Spleen (tissue), 7 donors: ENCODE measurements at regions not wholly inside any gene's neighbourhood (a gene's known extent, or its start where the extent isn't known, plus 50 kb on each side); places are given as distances from the start of the nearest gene placed in this dataset.
"Not testable (repeated sequence)": the region's sequence is repeated elsewhere in the genome, so short reads cannot be mapped to it uniquely, and the experiment has no call there.

Experiments
- CTCF ChIP-seq, 11 experiments: fragments of 200-600 bp in 7 of 11; fragments of 450-650 bp in 4 of 11; sonication (generic) in 4 of 11; IDR thresholded peaks in 8 of 11; conservative IDR thresholded peaks in 3 of 11; 1 replicate in 7 of 11; 2 replicates in 4 of 11; pipeline versions ENCODE4 v1.4.0 to v1.8.0; 2016 to 2021; ENCODE audit warnings: antibody characterized with exemption in 11 of 11, inconsistent platforms in 4 of 11, mild to moderate bottlenecking in 1 of 11
- POLR2A ChIP-seq, 3 donors: fragments of 450-650 bp; IDR thresholded peaks; one replicate each; pipeline ENCODE4 v1.5.1; 2017; ENCODE audit warnings: antibody characterized with exemption in 3 of 3, mild to moderate bottlenecking in 1 of 3
- POLR2AphosphoS5 ChIP-seq, 3 donors: sonication (generic); formaldehyde crosslinking; IDR thresholded peaks; one replicate each; pipeline ENCODE4 v1.5.1; 2017; ENCODE audit warnings: antibody characterized with exemption in 3 of 3
- donor health status: DM: no; HTN: no; CAD: no; lungs with moderate emphysema.
- donor health status: DM: no; HTN: no; CAD: no.
- donor health status: DM: no; HTN: no; CAD: no.

- TF ChIP-seq CTCF (IDR thresholded peaks at IDR 0.05 in 8 of 11, conservative IDR thresholded peaks at IDR 0.05 in 3 of 11); POLR2A (IDR thresholded peaks at IDR 0.05); POLR2AphosphoS5 (IDR thresholded peaks at IDR 0.05): not testable (repeated sequence)
These were observed 910.5 kb downstream of the TLE4 start for GRCh38 chr9:80482251-80482650.
